CD14-positive monocyte (primary cell): ENCODE measurements at regions not wholly inside any gene's neighbourhood (a gene's known extent, or its start where the extent isn't known, plus 50 kb on each side); places are given as distances from the start of the nearest gene placed in this dataset.

ENCODE experiments used
- DNase-seq, 3 donors: peaks; one replicate each; pipeline ENCODE4 v3.0.0-alpha.2; 2011 to 2022
- H2AFZ ChIP-seq: 2 replicates; pipeline ENCODE4 v1.6.0; 2012; ENCODE audit warnings: mild to moderate bottlenecking, low read depth, low read length, inconsistent platforms; ENCODE audit not compliant: insufficient read depth, poor library complexity, severe bottlenecking
- H3K27ac ChIP-seq, 2 donors: 1 replicate in 1 of 2; 2 replicates in 1 of 2; pipeline ENCODE4 v1.5.1; 2012 to 2013; ENCODE audit warnings: low read length in 2 of 2, control low read depth in 1 of 2, inconsistent platforms in 1 of 2, low read depth in 1 of 2, mild to moderate bottlenecking in 1 of 2
- H3K27me3 ChIP-seq, 2 donors: one replicate each; pipeline versions ENCODE4 v1.6.0 to v1.6.1; 2011 to 2013; ENCODE audit warnings: low read length in 2 of 2; ENCODE audit not compliant: control insufficient read depth in 2 of 2, insufficient read depth in 2 of 2
- H3K36me3 ChIP-seq, 2 donors: replicated peaks in 1 of 2; 1 replicate in 1 of 2; 2 replicates in 1 of 2; pipeline versions ENCODE4 v1.5.1 to v1.6.1; 2012 to 2013; ENCODE audit warnings: low read length in 2 of 2, control low read depth in 1 of 2, inconsistent platforms in 1 of 2, mild to moderate bottlenecking in 1 of 2; ENCODE audit not compliant: insufficient read depth in 2 of 2, control insufficient read depth in 1 of 2
- H3K4me1 ChIP-seq, 2 donors: 1 replicate in 1 of 2; 2 replicates in 1 of 2; pipeline versions ENCODE4 v1.5.1 to v1.6.1; 2012 to 2013; ENCODE audit warnings: low read length in 2 of 2, control low read depth in 1 of 2, inconsistent platforms in 1 of 2, mild to moderate bottlenecking in 1 of 2, moderate library complexity in 1 of 2; ENCODE audit not compliant: insufficient read depth in 2 of 2, control insufficient read depth in 1 of 2
- H3K4me2 ChIP-seq: replicated peaks from 2 replicates; pipeline ENCODE3; 2012; ENCODE audit warnings: low read length, moderate library complexity, mild to moderate bottlenecking; ENCODE audit not compliant: poor library complexity, severe bottlenecking; ENCODE audit errors: extremely low read depth
- H3K4me3 ChIP-seq, 3 experiments: fragments of 200-600 bp in 1 of 3; sonication (generic) in 1 of 3; replicated peaks in 1 of 3; 1 replicate in 2 of 3; 2 replicates in 1 of 3; pipeline ENCODE4 v1.5.1; 2011 to 2013; ENCODE audit warnings: low read length in 3 of 3, mild to moderate bottlenecking in 3 of 3, control low read depth in 2 of 3, low read depth in 2 of 3, inconsistent platforms in 1 of 3, moderate library complexity in 1 of 3
- H3K79me2 ChIP-seq: 2 replicates; pipeline ENCODE4 v1.6.0; 2012; ENCODE audit warnings: mild to moderate bottlenecking, control low read depth, inconsistent platforms, low read length, moderate library complexity; ENCODE audit not compliant: insufficient read depth
- H3K9ac ChIP-seq: 2 replicates; pipeline ENCODE4 v1.6.0; 2017; ENCODE audit warnings: low read length, mild to moderate bottlenecking; ENCODE audit not compliant: insufficient read depth, poor library complexity, severe bottlenecking
- H3K9me3 ChIP-seq, 2 donors: replicated peaks in 1 of 2; 1 replicate in 1 of 2; 2 replicates in 1 of 2; pipeline versions ENCODE4 v1.5.1 to v1.6.1; 2012 to 2013; ENCODE audit warnings: low read length in 2 of 2, control low read depth in 1 of 2; ENCODE audit not compliant: control insufficient read depth in 1 of 2, insufficient read depth in 1 of 2
- H4K20me1 ChIP-seq: 2 replicates; pipeline ENCODE4 v1.6.0; 2012; ENCODE audit warnings: mild to moderate bottlenecking, low read length, control low read depth, moderate library complexity; ENCODE audit not compliant: insufficient read depth
- H3K27ac Mint-ChIP-seq, 7 donors: one replicate each; pipeline ENCODE4 v1.8.0; 2020; ENCODE audit warnings: mild to moderate bottlenecking in 7 of 7, mixed read lengths in 7 of 7, moderate library complexity in 6 of 7, inconsistent platforms in 2 of 7
- H3K27me3 Mint-ChIP-seq, 3 donors: one replicate each; pipeline ENCODE4 v1.8.0; 2021 to 2022; ENCODE audit warnings: low read depth in 3 of 3, mild to moderate bottlenecking in 3 of 3, mixed read lengths in 3 of 3, moderate library complexity in 3 of 3, inconsistent platforms in 1 of 3
- H3K36me3 Mint-ChIP-seq, 2 donors: one replicate each; pipeline ENCODE4 v1.8.0; 2020; ENCODE audit warnings: mixed read lengths in 2 of 2, inconsistent platforms in 1 of 2, mild to moderate bottlenecking in 1 of 2
- H3K4me1 Mint-ChIP-seq: one replicate; pipeline ENCODE4 v1.8.0; 2020; ENCODE audit warnings: mild to moderate bottlenecking, mixed read lengths
- H3K4me3 Mint-ChIP-seq, 2 donors: one replicate each; pipeline ENCODE4 v1.8.0; 2020; ENCODE audit warnings: mild to moderate bottlenecking in 2 of 2, mixed read lengths in 2 of 2, moderate library complexity in 1 of 2
- H3K9me3 Mint-ChIP-seq, 7 donors: one replicate each; pipeline ENCODE4 v1.8.0; 2020 to 2022; ENCODE audit warnings: mixed read lengths in 7 of 7, mild to moderate bottlenecking in 6 of 7, moderate library complexity in 6 of 7, inconsistent platforms in 2 of 7
- CTCF ChIP-seq: fragments of 200-600 bp; IDR thresholded peaks from one replicate; pipeline ENCODE4 v1.8.0; 2022; ENCODE audit warnings: antibody characterized with exemption, mild to moderate bottlenecking
- WGBS: methylation state at CpG from one replicate; pipeline ENCODE4 v1.1.5; 2013; ENCODE audit warnings: missing lambda C conversion rate; ENCODE audit not compliant: insufficient coverage; 5-methylcytosine and 5-hydroxymethylcytosine counted together
- intact Hi-C, 2 donors: fragments of 100-400 bp; cut with micrococcal nuclease; formaldehyde crosslinking; loops; one replicate each; pipeline versions ENCODE4 v1.15.0 to v1.15.1; 2023

GRCh38 chr6:137423451-137424168, 70.6 kb downstream of the OLIG3 start:
- Histone ChIP-seq H3K9ac (no peak overlapping the region), H3K27ac (no peak overlapping the region), H4K20me1 (no peaks in the 10 kb centered on the region), H3K79me2 (no peaks in the 10 kb centered on the region), H3K9me3 (no peaks in the 10 kb centered on the region), H3K4me3 (no peak overlapping the region), H3K36me3 (no peaks in the 10 kb centered on the region), H3K4me1 (no peaks in the 10 kb centered on the region), H3K27me3 (peaks cover 0 to 5% of the 10 kb centered on the region in 2 donors), H3K4me2 (no peak overlapping the region), H2AFZ (no peak overlapping the region)
- no peak for DNase-seq
- Mint-ChIP-seq H3K9me3 (peaks cover 0 to 5% (median 0%) of the 10 kb centered on the region in 7 donors), H3K36me3 (no peaks in the 10 kb centered on the region), H3K27ac (no peak overlapping the region), H3K4me3 (no peak overlapping the region), H3K4me1 (peaks cover 3% of the 10 kb centered on the region), H3K27me3 (peaks cover 0 to 3% (median 2%) of the 10 kb centered on the region in 3 donors)
- intact Hi-C loops, result no loop called here
- TF ChIP-seq CTCF, result no peak
- WGBS, result 100% methylated on average over 1 of the region's 3 CpGs

- Mint-ChIP-seq H3K4me1 (peaks cover 17% of the 10 kb centered on the region), H3K36me3 (no peaks in the 10 kb centered on the region)
Observed at GRCh38 chr6:137417396-137417795, 76.8 kb downstream of the OLIG3 start.

More at GRCh38 chr6:137417396-137417795, 76.8 kb downstream of the OLIG3 start:
- H3K4me2 ChIP-seq, result no peak overlapping the region
- no peak overlapping the region for H3K4me3 ChIP-seq
- peaks cover 0 to 4% of the 10 kb centered on the region in 2 donors for H3K27me3 ChIP-seq
- intact Hi-C loops, result loop anchor here in 1 of 2 donors (5.0 to 10.0 kb wide), 2 partner anchors 73 to 320 kb away; no protein-coding TSS in a partner anchor
- H3K27me3 Mint-ChIP-seq, result peaks cover 0 to 10% (median 9%) of the 10 kb centered on the region in 3 donors
- H3K9me3 Mint-ChIP-seq, result peaks cover 0 to 8% (median 0%) of the 10 kb centered on the region in 7 donors
- H3K36me3 ChIP-seq, result no peaks in the 10 kb centered on the region
- no peak overlapping the region for H3K27ac Mint-ChIP-seq
- H3K27ac ChIP-seq, result no peak overlapping the region
- no peak overlapping the region for H3K4me3 Mint-ChIP-seq
- no peak for TF ChIP-seq CTCF
- H3K79me2 ChIP-seq, result no peaks in the 10 kb centered on the region
- H3K4me1 ChIP-seq, result peaks cover 8 to 9% of the 10 kb centered on the region in 2 donors
- H3K9me3 ChIP-seq, result no peaks in the 10 kb centered on the region
- no peak overlapping the region for H2AFZ ChIP-seq
- no peaks in the 10 kb centered on the region for H4K20me1 ChIP-seq
- no peak overlapping the region for H3K9ac ChIP-seq
- DNase-seq, result no peak
- WGBS, result 83% methylated on average over 1 of the region's 2 CpGs
